GM11168 (cell line): ENCODE measurements at regions not wholly inside any gene's neighbourhood (a gene's known extent, or its start where the extent isn't known, plus 50 kb on each side); places are given as distances from the start of the nearest gene placed in this dataset.

Source experiments
- in situ Hi-C: fragments of 300-500 bp; cut with MboI; formaldehyde crosslinking; loops from one replicate; pipeline ENCODE4 v1.12.0; 2022; ENCODE audit warnings: low sequenced_read_pairs; ENCODE audit not compliant: unreplicated experiment

- in situ Hi-C loops = no loop called here
Observed at GRCh38 chr4:81550388-81550859, 78.7 kb upstream of the RASGEF1B start.

GRCh38 chr4:81549984-81550383 lies 78.3 kb upstream of the RASGEF1B start:
- in situ Hi-C loops = no loop called here

- in situ Hi-C loops = no loop called here
Observed at GRCh38 chr4:81546777-81547176, 75.1 kb upstream of the RASGEF1B start.

- in situ Hi-C loops = no loop called here
Observed at GRCh38 chr4:81541161-81541945, 69.6 kb upstream of the RASGEF1B start.

GRCh38 chr4:81538716-81539427 lies 67.2 kb upstream of the RASGEF1B start:
- in situ Hi-C loops = no loop called here

- in situ Hi-C loops = no loop called here
Observed at GRCh38 chr4:81531410-81531809, 59.7 kb upstream of the RASGEF1B start.

- in situ Hi-C loops = no loop called here
Observed at GRCh38 chr4:81528979-81529378, 57.3 kb upstream of the RASGEF1B start.

GRCh38 chr4:81528200-81528599 lies 56.5 kb upstream of the RASGEF1B start:
- in situ Hi-C loops = no loop called here

GRCh38 chr4:81527709-81528108 lies 56.0 kb upstream of the RASGEF1B start:
- in situ Hi-C loops = no loop called here

- in situ Hi-C loops = no loop called here
Observed at GRCh38 chr4:81527115-81527514, 55.4 kb upstream of the RASGEF1B start.

- in situ Hi-C loops = no loop called here
Observed at GRCh38 chr4:81526706-81527105, 55.0 kb upstream of the RASGEF1B start.

GRCh38 chr4:81523672-81524327 lies 52.1 kb upstream of the RASGEF1B start:
- in situ Hi-C loops = no loop called here

- in situ Hi-C loops = no loop called here
Observed at GRCh38 chr4:81522711-81523110, 51.0 kb upstream of the RASGEF1B start.

- in situ Hi-C loops = no loop called here
Observed at GRCh38 chr4:81521708-81522107, 50.0 kb upstream of the RASGEF1B start.
